CD4-positive, alpha-beta T cell (primary cell): ENCODE measurements at regions not wholly inside any gene's neighbourhood (a gene's known extent, or its start where the extent isn't known, plus 50 kb on each side); places are given as distances from the start of the nearest gene placed in this dataset.
"Not testable (repeated sequence)": the region's sequence is repeated elsewhere in the genome, so short reads cannot be mapped to it uniquely, and the experiment has no call there.

Source experiments
- ATAC-seq: fragments of 200-7000 bp; cut with Tn5 transposase; one replicate; pipeline ENCODE4 v1.10.0; 2022; ENCODE audit warnings: mild to moderate bottlenecking; ENCODE audit not compliant: poor library complexity
- CTCF ChIA-PET: fragments of 350-600 bp; sonication (Branson Sonifier 250); formaldehyde crosslinking; loops from one replicate; lab custom pipeline; 2021; ENCODE audit warnings: antibody characterized with exemption, inconsistent platforms; lab: Charles Lee
- POLR2A ChIA-PET: fragments of 350-600 bp; sonication (Branson Sonifier 250); formaldehyde crosslinking; loops from one replicate; lab custom pipeline; 2021; ENCODE audit warnings: antibody characterized with exemption, inconsistent platforms; lab: Charles Lee
- DNase-seq, 14 experiments: peaks; one replicate each; pipeline ENCODE4 v3.0.0-alpha.2; 2013 to 2020; ENCODE audit warnings: mixed read lengths in 2 of 14
- H3K27ac ChIP-seq, 2 donors: one replicate each; pipeline versions ENCODE4 v1.5.1 to v1.7.0; 2013; ENCODE audit warnings: low read length in 2 of 2, low read depth in 1 of 2, mild to moderate bottlenecking in 1 of 2
- H3K27me3 ChIP-seq, 2 experiments: 1 replicate in 1 of 2; 2 replicates in 1 of 2; pipeline versions ENCODE4 v1.6.1 to v1.7.0; 2013; ENCODE audit warnings: low read length in 2 of 2, control low read depth in 1 of 2, mild to moderate bottlenecking in 1 of 2, moderate library complexity in 1 of 2; ENCODE audit not compliant: insufficient read depth in 2 of 2, control insufficient read depth in 1 of 2
- H3K36me3 ChIP-seq: one replicate; pipeline ENCODE4 v1.6.1; 2013; ENCODE audit warnings: low read length, control low read depth; ENCODE audit not compliant: insufficient read depth
- H3K4me1 ChIP-seq: one replicate; pipeline ENCODE4 v1.6.1; 2013; ENCODE audit warnings: low read length, control low read depth; ENCODE audit not compliant: insufficient read depth
- H3K4me3 ChIP-seq: one replicate; pipeline ENCODE4 v1.5.1; 2013; ENCODE audit warnings: mild to moderate bottlenecking, low read length, moderate library complexity
- H3K9me3 ChIP-seq, 2 experiments: 1 replicate in 1 of 2; 2 replicates in 1 of 2; pipeline versions ENCODE4 v1.6.1 to v1.7.0; 2013; ENCODE audit warnings: low read length in 2 of 2, mild to moderate bottlenecking in 2 of 2, control low read depth in 1 of 2, moderate library complexity in 1 of 2; ENCODE audit not compliant: control insufficient read depth in 1 of 2, insufficient read depth in 1 of 2
- H3K27ac Mint-ChIP-seq: one replicate; pipeline ENCODE4 v1.8.0; 2020; ENCODE audit warnings: mixed read lengths
- H3K27me3 Mint-ChIP-seq: one replicate; pipeline ENCODE4 v1.8.0; 2021; ENCODE audit warnings: mixed read lengths
- H3K36me3 Mint-ChIP-seq: one replicate; pipeline ENCODE4 v1.8.0; 2021; ENCODE audit warnings: low read depth, mixed read lengths
- H3K4me1 Mint-ChIP-seq: one replicate; pipeline ENCODE4 v1.8.0; 2021; ENCODE audit warnings: low read depth, mixed read lengths
- H3K4me3 Mint-ChIP-seq: one replicate; pipeline ENCODE4 v1.8.0; 2020; ENCODE audit warnings: mild to moderate bottlenecking, mixed read lengths
- H3K9me3 Mint-ChIP-seq: one replicate; pipeline ENCODE4 v1.8.0; 2020; ENCODE audit warnings: mixed read lengths
- intact Hi-C, 2 experiments: fragments of 100-400 bp; cut with DNase I in 1 of 2; cut with micrococcal nuclease in 1 of 2; formaldehyde crosslinking; loops; one replicate each; pipeline versions ENCODE4 v1.15.1 to v1.9.0; 2023 to 2025; cut with DNase I, micrococcal nuclease
- TF ChIP-seq, protein P1 (sequence below): fragments of 200-600 bp; IDR thresholded peaks from one replicate; pipeline ENCODE4 v1.8.0; 2022; ENCODE audit warnings: antibody characterized with exemption, mild to moderate bottlenecking

DNA sequence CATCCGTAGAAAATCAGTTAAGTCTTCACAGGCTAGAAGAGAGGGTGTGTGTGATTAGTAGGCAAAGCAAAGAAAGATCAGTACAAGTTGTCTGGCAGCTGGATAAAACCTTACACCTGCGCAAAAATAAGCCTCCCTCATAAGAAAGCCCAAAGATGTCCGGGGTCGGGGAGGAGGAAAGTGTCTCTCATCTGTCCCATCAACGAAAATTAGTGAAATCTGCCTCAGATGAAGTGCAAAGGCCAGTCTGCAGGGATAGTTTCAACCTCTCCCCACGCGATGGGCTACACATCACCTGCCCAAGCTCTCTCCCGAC lies 333.9 kb downstream of the SRGAP2C start:
- Histone ChIP-seq H3K36me3 (no peaks in the 10 kb centered on the region), H3K9me3 (no peaks in the 10 kb centered on the region), H3K27ac (peak overlapping the region; percentile 71 to 81), H3K4me1 (peaks cover 29% of the 10 kb centered on the region), H3K4me3 (peak overlapping the region; percentile 71), H3K27me3 (no peaks in the 10 kb centered on the region)
- Mint-ChIP-seq H3K4me1 (peaks cover 71% of the 10 kb centered on the region), H3K9me3 (no peaks in the 10 kb centered on the region), H3K27me3 (no peaks in the 10 kb centered on the region), H3K27ac (peak overlapping the region; percentile 83), H3K36me3 (peaks cover 5% of the 10 kb centered on the region), H3K4me3 (peak overlapping the region; percentile 97)
- intact Hi-C loops: loop anchor here (2.0 to 10.0 kb wide), 4 partner anchors 32 to 76 kb away; no protein-coding TSS in a partner anchor
- ChIA-PET CTCF (no interaction called here), POLR2A (interaction anchor here (1.2 to 2.8 kb wide), 5 partner anchors 11 to 74 kb away, joined by 3 to 38 read pairs (median 6); no protein-coding TSS in a partner anchor)
- no peak for DNase-seq
- TF ChIP-seq, protein P1, sequence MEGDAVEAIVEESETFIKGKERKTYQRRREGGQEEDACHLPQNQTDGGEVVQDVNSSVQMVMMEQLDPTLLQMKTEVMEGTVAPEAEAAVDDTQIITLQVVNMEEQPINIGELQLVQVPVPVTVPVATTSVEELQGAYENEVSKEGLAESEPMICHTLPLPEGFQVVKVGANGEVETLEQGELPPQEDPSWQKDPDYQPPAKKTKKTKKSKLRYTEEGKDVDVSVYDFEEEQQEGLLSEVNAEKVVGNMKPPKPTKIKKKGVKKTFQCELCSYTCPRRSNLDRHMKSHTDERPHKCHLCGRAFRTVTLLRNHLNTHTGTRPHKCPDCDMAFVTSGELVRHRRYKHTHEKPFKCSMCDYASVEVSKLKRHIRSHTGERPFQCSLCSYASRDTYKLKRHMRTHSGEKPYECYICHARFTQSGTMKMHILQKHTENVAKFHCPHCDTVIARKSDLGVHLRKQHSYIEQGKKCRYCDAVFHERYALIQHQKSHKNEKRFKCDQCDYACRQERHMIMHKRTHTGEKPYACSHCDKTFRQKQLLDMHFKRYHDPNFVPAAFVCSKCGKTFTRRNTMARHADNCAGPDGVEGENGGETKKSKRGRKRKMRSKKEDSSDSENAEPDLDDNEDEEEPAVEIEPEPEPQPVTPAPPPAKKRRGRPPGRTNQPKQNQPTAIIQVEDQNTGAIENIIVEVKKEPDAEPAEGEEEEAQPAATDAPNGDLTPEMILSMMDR: no peak
- no peak for ATAC-seq

GRCh38 chr1:121519042-121519755 lies 334.4 kb downstream of the SRGAP2C start:
- Histone ChIP-seq H3K4me3 (peak overlapping the region; percentile 71), H3K27ac (peak overlapping the region; percentile 71 to 81), H3K27me3 (no peaks in the 10 kb centered on the region), H3K36me3 (no peaks in the 10 kb centered on the region), H3K4me1 (peaks cover 26% of the 10 kb centered on the region), H3K9me3 (no peaks in the 10 kb centered on the region)
- H3K9me3 Mint-ChIP-seq: no peaks in the 10 kb centered on the region
- DNase-seq (peak; percentile 71 to 93 (median 81)), ATAC-seq (peak; percentile 86)
- ChIA-PET POLR2A (interaction anchor here (0.6 to 2.8 kb wide), 11 partner anchors 10 to 335 kb away, joined by 3 to 38 read pairs (median 4); partner anchors contain the start of gene SRGAP2C), CTCF (interaction anchor here (0.6 to 1.3 kb wide), 3 partner anchors 10 to 38 kb away, joined by 4 read pairs; no protein-coding TSS in a partner anchor)
- peak overlapping the region; percentile 83 for H3K27ac Mint-ChIP-seq
- H3K36me3 Mint-ChIP-seq: peaks cover 5% of the 10 kb centered on the region
- H3K27me3 Mint-ChIP-seq: no peaks in the 10 kb centered on the region
- H3K4me1 Mint-ChIP-seq: peaks cover 74% of the 10 kb centered on the region
- H3K4me3 Mint-ChIP-seq: peak overlapping the region; percentile 97
- intact Hi-C loops: loop anchor here (2.0 to 10.0 kb wide), 4 partner anchors 32 to 76 kb away; no protein-coding TSS in a partner anchor
- TF ChIP-seq, protein P1: peak; percentile 27

GRCh38 chr1:121519756-121520286 lies 335.0 kb downstream of the SRGAP2C start:
- Mint-ChIP-seq H3K4me1 (peaks cover 74% of the 10 kb centered on the region), H3K4me3 (peak overlapping the region; percentile 97), H3K27ac (peak overlapping the region; percentile 83)
- CTCF ChIA-PET: interaction anchor here (0.6 to 1.3 kb wide), 3 partner anchors 10 to 37 kb away, joined by 4 read pairs; no protein-coding TSS in a partner anchor
- H3K9me3 ChIP-seq, H3K27me3 ChIP-seq, H3K9me3 Mint-ChIP-seq, H3K27me3 Mint-ChIP-seq, H3K36me3 Mint-ChIP-seq, H3K36me3 ChIP-seq: not testable (repeated sequence)
- Histone ChIP-seq H3K4me3 (peak overlapping the region; percentile 71), H3K27ac (peak overlapping the region; percentile 28 to 81), H3K4me1 (peaks cover 26% of the 10 kb centered on the region)
- TF ChIP-seq, protein P1: peak; percentile 6
- DNase-seq: peak in 2 of 14 experiments; percentile 1 to 4
- intact Hi-C loops: loop anchor here (2.0 to 10.0 kb wide), 4 partner anchors 31 to 75 kb away; no protein-coding TSS in a partner anchor
- peak; percentile 7 for ATAC-seq
- POLR2A ChIA-PET: interaction anchor here (0.6 to 2.8 kb wide), 10 partner anchors 10 to 335 kb away, joined by 3 to 38 read pairs (median 4); partner anchors contain the start of gene SRGAP2C
